Activated B cell treated with CpG ODN at 0.5 μM for 24 hours (primary cell): ENCODE measurements at regions not wholly inside any gene's neighbourhood (a gene's known extent, or its start where the extent isn't known, plus 50 kb on each side); places are given as distances from the start of the nearest gene placed in this dataset.

Experiments
- ATAC-seq: fragments of 200-7000 bp; cut with Tn5 transposase; one replicate; pipeline ENCODE4 v1.10.0; 2021; ENCODE audit warnings: low read depth, mild to moderate bottlenecking, moderate library complexity
- CTCF ChIA-PET: fragments of 350-600 bp; sonication (Branson Sonifier 250); formaldehyde crosslinking; loops from one replicate; lab custom pipeline; 2021; ENCODE audit warnings: antibody characterized with exemption; lab: Charles Lee
- POLR2A ChIA-PET: fragments of 350-600 bp; sonication (Branson Sonifier 250); formaldehyde crosslinking; loops from one replicate; lab custom pipeline; 2021; ENCODE audit warnings: antibody characterized with exemption; lab: Charles Lee
- DNase-seq: peaks from one replicate; pipeline ENCODE4 v3.0.0; 2022
- H3K27ac Mint-ChIP-seq: one replicate; pipeline ENCODE4 v1.8.0; 2020; ENCODE audit warnings: mixed read lengths
- H3K27me3 Mint-ChIP-seq: one replicate; pipeline ENCODE4 v1.8.0; 2021; ENCODE audit warnings: mixed read lengths
- H3K36me3 Mint-ChIP-seq: one replicate; pipeline ENCODE4 v1.8.0; 2021; ENCODE audit warnings: low read depth, mixed read lengths
- H3K4me1 Mint-ChIP-seq: one replicate; pipeline ENCODE4 v1.8.0; 2021; ENCODE audit warnings: mixed read lengths
- H3K4me3 Mint-ChIP-seq: one replicate; pipeline ENCODE4 v1.8.0; 2020; ENCODE audit warnings: mild to moderate bottlenecking, mixed read lengths
- H3K9me3 Mint-ChIP-seq: one replicate; pipeline ENCODE4 v1.8.0; 2020; ENCODE audit warnings: mixed read lengths
- CTCF ChIP-seq: fragments of 200-600 bp; IDR thresholded peaks from one replicate; pipeline ENCODE4 v1.8.0; 2022; ENCODE audit warnings: antibody characterized with exemption, mild to moderate bottlenecking
- intact Hi-C: fragments of 100-400 bp; cut with micrococcal nuclease; formaldehyde crosslinking; loops from one replicate; pipeline ENCODE4 v1.15.1; 2024

GRCh38 chr1:208595236-208595635 lies 351.1 kb upstream of the PLXNA2 start:
- no peak for ATAC-seq
- Mint-ChIP-seq H3K9me3 (no peaks in the 10 kb centered on the region), H3K27ac (no peak overlapping the region), H3K4me1 (no peaks in the 10 kb centered on the region), H3K27me3 (no peaks in the 10 kb centered on the region), H3K4me3 (no peak overlapping the region), H3K36me3 (no peaks in the 10 kb centered on the region)
- DNase-seq: no peak
- ChIA-PET POLR2A (no interaction called here), CTCF (no interaction called here)
- TF ChIP-seq CTCF: no peak
- intact Hi-C loops: no loop called here

- ATAC-seq (no peak), DNase-seq (no peak)
- ChIA-PET CTCF (no interaction called here), POLR2A (no interaction called here)
- no peaks in the 10 kb centered on the region for H3K27me3 Mint-ChIP-seq
- H3K4me3 Mint-ChIP-seq: no peak overlapping the region
- no peaks in the 10 kb centered on the region for H3K9me3 Mint-ChIP-seq
- no peaks in the 10 kb centered on the region for H3K4me1 Mint-ChIP-seq
- no peaks in the 10 kb centered on the region for H3K36me3 Mint-ChIP-seq
- no peak for TF ChIP-seq CTCF
- H3K27ac Mint-ChIP-seq: no peak overlapping the region
- intact Hi-C loops: no loop called here
Measured at GRCh38 chr1:208595745-208596144, 351.6 kb upstream of the PLXNA2 start.

- Mint-ChIP-seq H3K9me3 (no peaks in the 10 kb centered on the region), H3K27ac (no peak overlapping the region), H3K4me3 (no peak overlapping the region), H3K36me3 (no peaks in the 10 kb centered on the region), H3K27me3 (no peaks in the 10 kb centered on the region), H3K4me1 (no peaks in the 10 kb centered on the region)
- ChIA-PET POLR2A (no interaction called here), CTCF (no interaction called here)
- ATAC-seq: no peak
- TF ChIP-seq CTCF: no peak
- no peak for DNase-seq
- intact Hi-C loops: no loop called here
Measured at GRCh38 chr1:208597571-208597970, 353.4 kb upstream of the PLXNA2 start.

- no peaks in the 10 kb centered on the region for H3K4me1 Mint-ChIP-seq
- no peaks in the 10 kb centered on the region for H3K9me3 Mint-ChIP-seq
- ChIA-PET CTCF (no interaction called here), POLR2A (no interaction called here)
- H3K36me3 Mint-ChIP-seq: no peaks in the 10 kb centered on the region
- H3K4me3 Mint-ChIP-seq: no peak overlapping the region
- no peak for DNase-seq
- no peak overlapping the region for H3K27ac Mint-ChIP-seq
- no peak for TF ChIP-seq CTCF
- H3K27me3 Mint-ChIP-seq: no peaks in the 10 kb centered on the region
- ATAC-seq: no peak
- intact Hi-C loops: no loop called here
Measured at GRCh38 chr1:208598021-208598420, 353.8 kb upstream of the PLXNA2 start.

GRCh38 chr1:208599063-208599462 lies 354.9 kb upstream of the PLXNA2 start:
- Mint-ChIP-seq H3K36me3 (no peaks in the 10 kb centered on the region), H3K4me3 (no peak overlapping the region), H3K27me3 (no peaks in the 10 kb centered on the region), H3K4me1 (peaks cover under 1% of the 10 kb centered on the region), H3K9me3 (no peaks in the 10 kb centered on the region), H3K27ac (no peak overlapping the region)
- ChIA-PET CTCF (no interaction called here), POLR2A (no interaction called here)
- intact Hi-C loops: no loop called here
- DNase-seq (no peak), ATAC-seq (no peak)
- TF ChIP-seq CTCF: no peak
